GM23248 (cell line): ENCODE measurements at regions not wholly inside any gene's neighbourhood (a gene's known extent, or its start where the extent isn't known, plus 50 kb on each side); places are given as distances from the start of the nearest gene placed in this dataset.

Experiments used
- DNase-seq: peaks from one replicate; pipeline ENCODE4 v3.0.0-alpha.2; 2015
- H2AFZ ChIP-seq: fragments of 200-600 bp; sonication (generic); 2 replicates; pipeline ENCODE4 v1.6.1; 2016; ENCODE audit warnings: antibody characterized with exemption
- H3F3A ChIP-seq: fragments of 200-600 bp; sonication (generic); 2 replicates; pipeline ENCODE4 v1.6.1; 2016; ENCODE audit warnings: mild to moderate bottlenecking, antibody characterized with exemption, mixed run types; ENCODE audit not compliant: insufficient read depth
- H3K27ac ChIP-seq: fragments of 200-600 bp; sonication (generic); 2 replicates; pipeline ENCODE4 v1.5.1; 2016; ENCODE audit warnings: mild to moderate bottlenecking
- H3K27me3 ChIP-seq: fragments of 200-600 bp; sonication (generic); replicated peaks from 2 replicates; pipeline ENCODE4 v1.6.1; 2016; ENCODE audit warnings: mild to moderate bottlenecking; ENCODE audit not compliant: insufficient read depth
- H3K36me3 ChIP-seq: fragments of 200-600 bp; sonication (generic); 2 replicates; pipeline ENCODE4 v1.6.1; 2016; ENCODE audit warnings: low read depth, mild to moderate bottlenecking
- H3K4me1 ChIP-seq: fragments of 200-600 bp; sonication (generic); 2 replicates; pipeline ENCODE4 v1.6.1; 2016; ENCODE audit warnings: mild to moderate bottlenecking; ENCODE audit not compliant: insufficient read depth
- H3K4me2 ChIP-seq: fragments of 200-600 bp; sonication (generic); one replicate; pipeline ENCODE4 v1.6.1; 2016; ENCODE audit warnings: mild to moderate bottlenecking; ENCODE audit not compliant: unreplicated experiment
- H3K4me3 ChIP-seq: fragments of 200-600 bp; sonication (generic); 2 replicates; pipeline ENCODE4 v1.5.1; 2016; ENCODE audit warnings: mild to moderate bottlenecking
- H3K79me2 ChIP-seq: fragments of 200-600 bp; sonication (generic); 2 replicates; pipeline ENCODE4 v1.6.1; 2016; ENCODE audit warnings: mild to moderate bottlenecking; ENCODE audit not compliant: insufficient read depth
- H3K9ac ChIP-seq: fragments of 200-600 bp; sonication (generic); 2 replicates; pipeline ENCODE4 v1.6.1; 2016; ENCODE audit warnings: mild to moderate bottlenecking
- H3K9me2 ChIP-seq: fragments of 200-600 bp; sonication (generic); 2 replicates; pipeline ENCODE4 v1.6.1; 2016; ENCODE audit warnings: mixed run types, mild to moderate bottlenecking, moderate library complexity; ENCODE audit not compliant: insufficient read depth
- H3K9me3 ChIP-seq: fragments of 200-600 bp; sonication (generic); one replicate; pipeline ENCODE4 v1.6.1; 2017; ENCODE audit warnings: low read depth
- H4K20me1 ChIP-seq: fragments of 200-600 bp; sonication (generic); 2 replicates; pipeline ENCODE4 v1.6.0; 2016; ENCODE audit not compliant: insufficient read depth
- EZH2 ChIP-seq: fragments of 200-600 bp; sonication (generic); IDR thresholded peaks from 2 replicates; pipeline ENCODE4 v1.6.1; 2018; ENCODE audit warnings: antibody characterized with exemption, mild to moderate bottlenecking; ENCODE audit not compliant: insufficient read depth, poor library complexity, severe bottlenecking
- EZH2phosphoT487 ChIP-seq: fragments of 200-600 bp; sonication (generic); IDR thresholded peaks from 2 replicates; pipeline ENCODE4 v1.6.1; 2018; ENCODE audit warnings: antibody characterized with exemption, moderate library complexity, mild to moderate bottlenecking, low read depth; ENCODE audit not compliant: insufficient read depth
- WGBS, 2 experiments: methylation state at CpG; one replicate each; pipeline ENCODE4 v1.1.6; 2015 to 2017; ENCODE audit warnings: low lambda C conversion rate in 2 of 2, low coverage in 1 of 2; ENCODE audit errors: missing lambda C conversion rate in 2 of 2; 5-methylcytosine and 5-hydroxymethylcytosine counted together
- in situ Hi-C: fragments of 300-500 bp; cut with MboI; formaldehyde crosslinking; loops from 2 replicates; pipeline ENCODE4 v1.15.0; 2020

- Histone ChIP-seq H4K20me1 (no peaks in the 10 kb centered on the region), H3K9me2 (no peaks in the 10 kb centered on the region), H3K4me3 (no peak overlapping the region), H3K9me3 (no peaks in the 10 kb centered on the region), H3K27ac (no peak overlapping the region), H3K79me2 (no peaks in the 10 kb centered on the region), H3K9ac (no peak overlapping the region), H3F3A (no peaks in the 10 kb centered on the region), H3K36me3 (no peaks in the 10 kb centered on the region), H3K4me1 (peaks cover 7% of the 10 kb centered on the region), H2AFZ (no peak overlapping the region), H3K27me3 (no peaks in the 10 kb centered on the region), H3K4me2 (peak overlapping the region; percentile 29)
- in situ Hi-C loops = no loop called here
- peak; percentile 19 for DNase-seq
- TF ChIP-seq EZH2 (no peak), EZH2phosphoT487 (peak; percentile 89)
- WGBS, 2 experiments = 0 to 4% methylated on average over 1 of the region's 1 CpG
Observed at GRCh38 chr17:68812876-68813584, 142.2 kb downstream of the ABCA8 start.

- TF ChIP-seq EZH2phosphoT487 (no peak), EZH2 (no peak)
- in situ Hi-C loops = no loop called here
- 97 to 100% methylated on average over 2 of the region's 2 CpGs for WGBS, 2 experiments
Observed at GRCh38 chr17:68809148-68809547, 146.0 kb downstream of the ABCA8 start.

GRCh38 chr17:68807998-68808772 lies 147.0 kb downstream of the ABCA8 start:
- Histone ChIP-seq H3K27ac (no peak overlapping the region), H3K4me3 (no peak overlapping the region), H2AFZ (no peak overlapping the region), H3K9me2 (no peaks in the 10 kb centered on the region), H3F3A (peaks cover 6% of the 10 kb centered on the region; the same call in 1 of the 2 replicates), H3K9me3 (no peaks in the 10 kb centered on the region), H3K79me2 (no peaks in the 10 kb centered on the region), H3K4me2 (no peak overlapping the region), H3K36me3 (no peaks in the 10 kb centered on the region), H3K9ac (no peak overlapping the region), H3K27me3 (no peaks in the 10 kb centered on the region), H4K20me1 (no peaks in the 10 kb centered on the region), H3K4me1 (peaks cover 4% of the 10 kb centered on the region)
- DNase-seq = peak; percentile 58
- in situ Hi-C loops = no loop called here
- 27 to 47% methylated on average over 2 of the region's 2 CpGs for WGBS, 2 experiments
- TF ChIP-seq EZH2phosphoT487 = no peak
- no peak for TF ChIP-seq EZH2

More at GRCh38 chr17:68809148-68809547, 146.0 kb downstream of the ABCA8 start:
- H3K4me2 ChIP-seq = no peak overlapping the region
- no peaks in the 10 kb centered on the region for H3K9me3 ChIP-seq
- peaks cover 7% of the 10 kb centered on the region for H3K4me1 ChIP-seq
- H3K4me3 ChIP-seq = no peak overlapping the region
- H3K79me2 ChIP-seq = no peaks in the 10 kb centered on the region
- no peak overlapping the region for H2AFZ ChIP-seq
- no peaks in the 10 kb centered on the region for H3K27me3 ChIP-seq
- no peaks in the 10 kb centered on the region for H3K9me2 ChIP-seq
- no peak overlapping the region for H3K27ac ChIP-seq
- H3K9ac ChIP-seq = no peak overlapping the region
- H4K20me1 ChIP-seq = no peaks in the 10 kb centered on the region
- H3K36me3 ChIP-seq = no peaks in the 10 kb centered on the region
- no peak for DNase-seq
- H3F3A ChIP-seq = peaks cover 6% of the 10 kb centered on the region; the same call in 1 of the 2 replicates

GRCh38 chr17:68805609-68806008 lies 149.6 kb downstream of the ABCA8 start:
- Histone ChIP-seq H3K36me3 (no peaks in the 10 kb centered on the region), H3K9ac (no peak overlapping the region), H3K4me3 (no peak overlapping the region), H3K4me1 (no peaks in the 10 kb centered on the region), H3K79me2 (no peaks in the 10 kb centered on the region), H3K27ac (no peak overlapping the region), H3K9me2 (no peaks in the 10 kb centered on the region), H3K4me2 (no peak overlapping the region), H3K27me3 (no peaks in the 10 kb centered on the region), H3K9me3 (no peaks in the 10 kb centered on the region), H2AFZ (no peak overlapping the region), H4K20me1 (no peaks in the 10 kb centered on the region), H3F3A (peaks cover 6% of the 10 kb centered on the region; the same call in 1 of the 2 replicates)
- 96 to 100% methylated on average over 1 of the region's 1 CpG for WGBS, 2 experiments
- no peak for DNase-seq
- no peak for TF ChIP-seq EZH2phosphoT487
- no peak for TF ChIP-seq EZH2
- in situ Hi-C loops = no loop called here
